ENCODE measurements at regions not wholly inside any gene's neighbourhood (a gene's known extent, or its start where the extent isn't known, plus 50 kb on each side); places are given as distances from the start of the nearest gene placed in this dataset.
"Not testable (repeated sequence)": the region's sequence is repeated elsewhere in the genome, so short reads cannot be mapped to it uniquely, and the experiment has no call there.

DNA sequence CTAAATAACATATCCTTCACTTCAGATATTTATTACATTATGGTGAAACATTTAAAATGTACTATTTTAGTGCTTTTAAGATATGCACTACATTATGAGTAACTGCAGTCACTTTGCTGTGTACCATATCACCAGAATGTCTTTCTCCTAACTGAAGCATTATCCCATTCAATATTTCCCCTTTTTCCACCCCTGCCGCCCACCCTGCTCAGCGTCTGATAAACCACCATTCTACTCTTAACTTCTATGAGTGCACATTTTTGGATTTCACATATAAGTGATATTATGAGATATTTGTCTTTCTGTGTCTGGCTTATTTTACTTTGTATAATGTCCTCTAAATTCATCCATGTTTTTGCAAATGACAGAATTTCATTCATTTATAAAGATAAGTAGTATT, 126.4 kb downstream of the CCDC74A start:
- H3K9me3 ChIP-seq (ENCODE audit: control insufficient read depth, insufficient read depth, low read length); H3K36me3 ChIP-seq (ENCODE audit: insufficient read depth, low read length); H3K4me1 ChIP-seq (ENCODE audit: insufficient read depth, low read length); H3K9ac ChIP-seq (ENCODE audit: low read depth, low read length): not testable (repeated sequence)

GRCh38 chr2:131656816-131657633, 129.3 kb downstream of the CCDC74A start:
- 0 out of 2 replicates have a peak, but pooled peaks cover 2% of the 10 kb centered on the region for H3K9me3 ChIP-seq (ENCODE audit: control insufficient read depth, insufficient read depth, low read length)
- H3K36me3 ChIP-seq (ENCODE audit: insufficient read depth, low read length) = no peaks in the 10 kb centered on the region
- H3K9ac ChIP-seq (ENCODE audit: low read depth, low read length) = no peak overlapping the region
- no peaks in the 10 kb centered on the region for H3K4me1 ChIP-seq (ENCODE audit: insufficient read depth, low read length)

DNA sequence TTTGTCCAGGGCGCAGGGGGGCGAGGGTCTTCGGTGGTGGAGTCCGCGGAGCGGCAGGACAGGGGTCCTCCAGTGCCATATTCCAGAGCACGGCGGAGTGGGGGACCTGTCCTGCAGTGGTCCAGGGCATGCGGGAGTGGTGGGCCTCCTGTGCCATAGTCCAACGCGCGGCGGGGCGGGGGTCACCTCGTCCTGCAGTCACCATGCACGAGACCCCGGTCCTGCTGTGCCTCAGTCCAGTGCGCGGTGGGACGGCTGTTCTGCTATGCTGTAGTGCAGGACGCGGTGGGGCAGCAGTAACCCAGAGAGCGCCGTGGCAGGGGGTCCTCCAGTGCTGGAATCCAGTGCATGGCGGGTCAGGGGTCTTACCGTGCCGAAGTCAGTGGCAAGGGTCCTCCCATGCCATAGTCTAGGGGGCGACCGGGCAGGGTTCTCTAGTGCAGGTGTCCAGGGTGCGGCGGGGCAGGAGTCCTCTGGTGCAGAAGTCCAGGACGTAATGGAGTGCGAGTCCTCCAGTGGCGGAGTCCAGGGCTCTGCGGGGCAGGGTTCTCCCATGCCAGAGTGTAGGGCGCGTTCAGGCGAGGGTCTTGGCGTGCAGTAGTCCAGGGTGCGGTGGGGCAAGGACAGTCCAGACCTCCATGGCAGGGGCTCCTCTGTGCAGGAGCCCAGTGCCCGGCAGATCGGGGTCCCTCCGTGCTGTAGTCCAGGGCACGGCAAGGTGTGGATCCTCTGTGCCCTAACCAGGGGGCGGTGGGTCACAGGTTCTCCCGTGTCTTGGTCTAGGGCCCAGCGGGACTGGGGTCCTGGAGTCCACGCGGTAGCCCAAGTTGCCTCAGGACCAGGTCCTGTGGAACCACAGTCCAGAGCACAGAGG, 130.4 kb downstream of the CCDC74A start:
- Histone ChIP-seq H3K9me3 (ENCODE audit: control insufficient read depth, insufficient read depth, low read length) (0 out of 2 replicates have a peak, but pooled peaks cover 2% of the 10 kb centered on the region), H3K36me3 (ENCODE audit: insufficient read depth, low read length) (no peaks in the 10 kb centered on the region), H3K4me1 (ENCODE audit: insufficient read depth, low read length) (no peaks in the 10 kb centered on the region), H3K9ac (ENCODE audit: low read depth, low read length) (no peak overlapping the region)

GRCh38 chr2:131658769-131659131, 131.1 kb downstream of the CCDC74A start:
- Histone ChIP-seq H3K9ac (ENCODE audit: low read depth, low read length) (no peak overlapping the region), H3K36me3 (ENCODE audit: insufficient read depth, low read length) (no peaks in the 10 kb centered on the region), H3K9me3 (ENCODE audit: control insufficient read depth, insufficient read depth, low read length) (0 out of 2 replicates have a peak, but pooled peaks cover 2% of the 10 kb centered on the region), H3K4me1 (ENCODE audit: insufficient read depth, low read length) (no peaks in the 10 kb centered on the region)

DNA sequence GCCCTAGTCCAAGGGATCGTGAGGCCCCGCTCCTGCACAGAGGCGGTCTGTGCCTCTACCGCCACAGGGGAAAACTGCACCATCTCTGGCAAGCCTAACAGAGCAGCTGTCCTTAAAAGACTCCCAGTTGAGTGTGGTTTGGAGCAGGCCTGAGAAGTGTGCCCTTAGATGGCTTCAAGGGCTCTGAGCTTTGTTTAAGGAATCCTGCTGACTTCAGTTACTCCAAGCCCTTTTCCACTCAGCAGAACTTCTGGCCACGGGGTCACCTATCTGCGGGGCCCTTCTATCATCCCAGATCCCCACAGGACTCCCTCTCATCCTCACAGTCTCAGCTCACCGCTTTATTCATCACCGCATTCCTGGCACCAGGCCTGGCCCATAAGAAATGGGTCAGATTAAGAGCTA, 131.5 kb downstream of the CCDC74A start:
- 0 out of 2 replicates have a peak, but pooled peaks cover 2% of the 10 kb centered on the region for H3K9me3 ChIP-seq (ENCODE audit: control insufficient read depth, insufficient read depth, low read length)
- H3K9ac ChIP-seq (ENCODE audit: low read depth, low read length) = no peak overlapping the region

DNA sequence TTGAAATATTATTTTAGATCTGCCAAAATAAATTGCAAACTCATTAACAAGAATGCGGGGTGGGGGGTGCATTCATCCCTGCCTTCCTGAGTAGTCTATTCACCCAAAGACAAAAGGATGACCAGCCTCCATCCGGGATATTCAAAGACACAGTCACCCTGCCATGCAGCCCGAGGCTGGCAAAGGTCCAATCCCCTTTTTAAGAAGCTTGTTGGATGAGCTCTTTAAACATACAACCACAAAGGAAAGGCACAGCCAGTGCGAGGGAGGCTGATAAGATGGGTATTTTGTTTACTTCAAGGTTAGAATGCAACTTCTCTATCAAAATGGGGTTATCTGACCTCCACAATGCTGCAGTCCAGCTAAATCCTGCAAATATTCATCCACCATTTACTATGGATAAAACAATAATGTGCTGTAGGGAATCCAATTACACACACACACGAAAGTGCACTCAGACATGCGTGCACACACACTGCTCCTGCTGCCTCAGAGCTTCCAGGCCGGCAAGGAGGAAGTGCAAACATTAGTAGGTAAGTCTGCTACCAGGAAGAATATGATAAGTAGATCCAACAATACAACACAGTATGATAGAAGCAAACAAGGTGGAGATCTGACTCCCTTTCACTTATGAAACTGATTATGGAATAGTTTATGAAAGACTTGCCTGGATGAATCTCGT, 133.6 kb downstream of the CCDC74A start:
- H3K9ac ChIP-seq (ENCODE audit: low read depth, low read length); H3K4me1 ChIP-seq (ENCODE audit: insufficient read depth, low read length); H3K36me3 ChIP-seq (ENCODE audit: insufficient read depth, low read length); H3K9me3 ChIP-seq (ENCODE audit: control insufficient read depth, insufficient read depth, low read length): not testable (repeated sequence)

More for the DNA sequence above, 131.5 kb downstream of the CCDC74A start:
- Histone ChIP-seq H3K4me1 (ENCODE audit: insufficient read depth, low read length) (no peaks in the 10 kb centered on the region), H3K36me3 (ENCODE audit: insufficient read depth, low read length) (no peaks in the 10 kb centered on the region)

- H3K9ac ChIP-seq (ENCODE audit: low read depth, low read length); H3K9me3 ChIP-seq (ENCODE audit: control insufficient read depth, insufficient read depth, low read length); H3K4me1 ChIP-seq (ENCODE audit: insufficient read depth, low read length); H3K36me3 ChIP-seq (ENCODE audit: insufficient read depth, low read length): not testable (repeated sequence)
These were observed 134.3 kb downstream of the CCDC74A start for GRCh38 chr2:131661884-131662535.

DNA sequence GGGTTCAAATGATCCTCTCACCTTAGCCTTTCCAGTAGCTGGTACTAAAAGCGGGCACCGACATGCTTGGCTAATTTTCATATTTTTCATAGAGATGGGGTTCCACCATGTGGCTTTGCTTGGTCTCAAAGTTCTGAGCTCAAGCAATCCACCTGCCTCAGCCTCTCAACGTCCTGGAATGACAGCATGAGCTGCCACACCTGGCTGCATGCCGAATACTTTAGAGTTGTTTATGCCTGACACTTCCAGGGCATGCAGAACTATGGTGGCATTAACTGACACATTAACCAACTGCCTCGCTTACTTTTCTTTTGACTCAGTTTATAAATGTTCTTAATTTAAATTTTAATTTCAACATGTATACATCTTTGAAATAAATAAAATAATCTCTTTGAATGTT, 135.8 kb downstream of the CCDC74A start:
- H3K9ac ChIP-seq (ENCODE audit: low read depth, low read length); H3K9me3 ChIP-seq (ENCODE audit: control insufficient read depth, insufficient read depth, low read length); H3K4me1 ChIP-seq (ENCODE audit: insufficient read depth, low read length); H3K36me3 ChIP-seq (ENCODE audit: insufficient read depth, low read length): not testable (repeated sequence)

GRCh38 chr2:131665716-131666115, 138.0 kb downstream of the CCDC74A start:
- H3K4me1 ChIP-seq (ENCODE audit: insufficient read depth, low read length); H3K9ac ChIP-seq (ENCODE audit: low read depth, low read length); H3K9me3 ChIP-seq (ENCODE audit: control insufficient read depth, insufficient read depth, low read length); H3K36me3 ChIP-seq (ENCODE audit: insufficient read depth, low read length): not testable (repeated sequence)

DNA sequence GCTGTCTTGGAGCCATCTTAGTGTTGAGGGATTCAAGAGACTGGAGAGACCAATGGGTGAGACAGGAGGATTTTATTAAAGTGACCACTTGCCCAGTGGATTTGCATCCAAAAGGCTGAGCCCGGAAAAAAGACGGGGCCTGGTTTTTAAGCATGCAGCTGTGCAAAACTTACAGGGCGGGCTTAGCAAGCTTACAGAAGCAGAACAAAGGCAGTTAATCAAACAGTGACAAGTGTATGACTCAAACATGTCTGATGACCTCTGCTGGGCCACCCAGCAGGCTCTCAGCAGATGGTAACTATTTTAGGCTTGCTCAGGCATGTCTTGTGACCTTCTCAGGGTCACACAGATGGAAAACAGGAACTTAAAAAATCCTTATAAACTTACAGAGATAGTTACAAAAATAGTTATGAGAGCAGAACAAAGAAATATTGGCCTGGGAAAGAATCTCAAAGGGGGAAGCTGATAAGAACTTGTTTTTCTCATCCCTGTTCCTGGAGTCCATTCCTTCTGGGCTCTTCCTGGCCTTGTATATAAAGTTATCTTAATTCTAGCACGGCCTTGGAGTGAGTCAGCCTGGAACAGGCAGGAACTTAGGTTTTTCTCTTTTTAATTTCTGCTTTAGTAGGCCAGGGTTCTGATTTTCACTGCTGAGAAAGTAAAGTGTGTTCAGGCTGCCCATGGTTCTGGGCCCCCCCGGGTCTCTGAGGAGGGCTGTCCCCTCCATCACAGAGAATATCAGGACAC, 141.3 kb downstream of the CCDC74A start:
- not testable (repeated sequence) for H3K36me3 ChIP-seq (ENCODE audit: insufficient read depth, low read length); H3K9ac ChIP-seq (ENCODE audit: low read depth, low read length); H3K9me3 ChIP-seq (ENCODE audit: control insufficient read depth, insufficient read depth, low read length); H3K4me1 ChIP-seq (ENCODE audit: insufficient read depth, low read length)

DNA sequence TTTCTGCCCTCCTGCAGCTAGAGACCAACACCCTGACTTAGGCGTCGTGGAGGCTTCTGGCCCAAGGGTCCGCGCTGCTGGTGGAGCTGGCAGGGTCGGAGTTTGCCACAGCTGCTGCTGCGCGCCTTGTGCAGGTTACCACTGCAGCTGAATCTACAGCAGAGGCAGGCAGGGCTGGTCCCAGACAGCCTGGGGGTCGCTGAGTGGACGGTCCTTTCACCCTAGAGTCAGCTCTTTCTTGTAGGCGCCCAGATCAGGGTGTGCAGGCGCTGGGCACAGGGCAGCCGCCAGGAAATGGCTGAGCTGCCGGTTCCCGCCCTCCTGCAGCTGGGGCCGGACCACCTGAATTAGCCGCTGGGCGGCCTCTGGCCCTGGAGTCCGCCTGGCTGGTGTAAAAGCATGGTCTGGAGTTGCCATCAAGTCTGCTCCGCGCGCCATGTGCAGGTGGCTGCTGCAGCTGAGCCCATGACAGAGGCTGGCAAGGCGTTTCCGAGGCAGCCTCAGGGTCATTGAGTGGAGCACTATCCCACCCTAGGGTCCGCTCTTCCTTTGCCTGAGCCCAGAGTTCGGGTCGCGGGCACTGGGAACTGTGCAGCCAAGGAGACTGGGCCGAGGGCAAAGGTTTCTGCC, 144.3 kb downstream of the CCDC74A start:
- H3K9me3 ChIP-seq (ENCODE audit: control insufficient read depth, insufficient read depth, low read length); H3K36me3 ChIP-seq (ENCODE audit: insufficient read depth, low read length); H3K9ac ChIP-seq (ENCODE audit: low read depth, low read length); H3K4me1 ChIP-seq (ENCODE audit: insufficient read depth, low read length): not testable (repeated sequence)

GRCh38 chr2:131672471-131673399, 145.0 kb downstream of the CCDC74A start:
- peak overlapping the region; percentile 36; the same call in 1 of the 2 replicates for H3K9ac ChIP-seq (ENCODE audit: low read depth, low read length)
- H3K36me3 ChIP-seq (ENCODE audit: insufficient read depth, low read length); H3K9me3 ChIP-seq (ENCODE audit: control insufficient read depth, insufficient read depth, low read length); H3K4me1 ChIP-seq (ENCODE audit: insufficient read depth, low read length): not testable (repeated sequence)
